ENCODE measurements at regions not wholly inside any gene's neighbourhood (a gene's known extent, or its start where the extent isn't known, plus 50 kb on each side); places are given as distances from the start of the nearest gene placed in this dataset.

DNA sequence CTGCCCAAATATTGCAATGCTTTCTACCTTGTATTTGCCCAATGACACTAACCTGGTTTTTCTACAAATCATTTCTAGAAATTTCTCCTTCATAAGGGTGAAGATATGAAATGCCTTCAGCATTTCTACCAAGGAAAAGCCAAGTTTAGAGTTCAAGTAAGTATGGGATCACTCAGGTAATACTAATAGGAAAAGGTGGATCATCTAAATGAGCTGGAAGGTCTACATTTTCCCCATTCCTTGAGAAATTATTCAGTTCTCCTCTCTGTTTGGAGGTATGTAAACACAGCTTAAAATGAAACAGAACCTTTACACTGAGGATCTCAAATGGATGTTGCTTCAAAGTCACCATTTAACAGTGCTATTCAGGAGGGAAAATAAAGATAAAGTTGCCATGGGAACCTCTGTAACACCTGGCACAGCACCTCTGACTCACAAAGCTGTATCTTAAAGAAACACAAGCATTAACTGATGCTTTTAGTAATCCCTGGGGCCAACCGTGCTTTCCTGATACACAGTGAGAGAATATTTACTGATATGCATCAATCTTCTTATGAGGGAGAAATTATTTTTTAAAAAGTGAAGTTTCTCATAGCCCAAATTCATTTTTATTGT, 161.3 kb downstream of the DRD1 start:
- no peak for DNase-seq

- no peak for DNase-seq
Observed at GRCh38 chr5:175281714-175282113, 162.3 kb downstream of the DRD1 start.

DNA sequence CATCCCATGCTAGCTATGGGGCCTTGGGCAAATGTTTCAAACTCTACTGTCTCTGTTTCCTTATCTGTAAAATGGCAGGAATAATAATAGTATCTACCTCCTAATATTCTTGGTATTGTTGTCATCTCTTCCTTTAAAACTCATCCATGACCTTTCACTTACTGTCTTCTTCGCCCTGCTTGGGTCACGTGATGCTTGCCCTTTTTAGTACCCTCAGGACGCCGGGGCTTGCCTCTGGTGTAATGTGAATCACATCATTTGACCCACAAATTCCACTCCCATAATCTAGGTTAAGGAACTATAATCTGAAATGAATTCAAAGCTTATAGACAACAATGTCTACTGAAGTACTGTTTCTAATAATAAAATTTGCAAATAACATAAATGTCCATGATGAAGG, 162.7 kb downstream of the DRD1 start:
- no peak for DNase-seq

- no peak for DNase-seq
Observed at GRCh38 chr5:175279506-175279905, 164.5 kb downstream of the DRD1 start.

DNA sequence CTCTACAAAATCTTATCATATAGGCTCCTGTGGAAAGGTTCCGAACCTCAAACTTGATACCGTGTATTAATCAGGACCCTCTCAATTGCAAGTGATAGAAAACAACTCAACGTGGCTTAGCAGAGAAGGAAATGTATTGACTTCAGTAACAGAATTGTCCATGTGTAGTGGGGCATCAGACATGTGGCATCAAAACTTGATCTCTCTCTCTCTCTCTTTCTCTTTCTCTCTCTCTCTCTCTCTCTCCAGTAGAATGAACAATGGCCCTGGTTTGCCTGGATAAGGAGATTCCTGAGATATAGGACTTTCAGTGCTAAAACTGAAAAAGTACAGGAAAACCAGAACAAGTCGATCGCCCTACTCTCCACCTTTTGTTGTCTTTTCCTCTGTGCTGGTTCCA, 168.2 kb downstream of the DRD1 start:
- DNase-seq, result no peak

DNA sequence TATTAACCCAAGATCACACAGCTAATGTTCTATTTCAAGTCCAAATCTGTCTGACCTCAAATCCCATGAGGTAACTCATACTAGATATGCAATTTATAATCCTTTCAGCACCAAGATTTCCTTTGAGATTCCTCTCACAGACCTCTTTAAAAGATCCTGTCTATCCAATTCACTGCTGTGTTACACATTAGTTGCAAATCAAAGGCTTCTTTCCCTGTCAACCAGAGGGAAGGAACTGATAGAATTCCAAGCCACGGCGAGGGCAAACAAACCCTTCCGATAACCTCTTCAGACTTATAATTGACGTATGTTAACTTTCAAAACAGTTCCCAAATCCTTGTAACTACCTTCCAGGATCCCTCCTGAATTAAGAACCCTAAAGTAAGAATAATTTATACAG, 168.9 kb downstream of the DRD1 start:
- DNase-seq, result no peak

DNA sequence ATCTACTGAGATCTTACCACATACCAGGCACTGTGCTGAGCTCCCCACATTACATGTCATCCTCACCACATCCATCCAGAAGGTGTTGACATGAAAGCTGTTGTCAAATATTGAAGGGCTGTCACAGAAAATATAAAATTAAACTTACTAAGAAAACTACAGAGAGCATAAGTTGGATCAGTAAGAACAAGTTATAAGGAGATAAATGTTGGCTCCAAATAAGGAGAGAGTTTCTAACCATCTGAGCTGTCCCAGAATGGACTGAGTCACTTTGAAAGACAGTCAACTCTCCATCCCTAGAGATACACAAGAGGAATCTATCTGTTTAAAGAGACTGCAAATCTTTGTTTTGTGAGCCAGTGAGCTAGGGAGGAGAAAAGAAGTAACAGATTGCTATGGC, 169.8 kb downstream of the DRD1 start:
- no peak for DNase-seq

DNA sequence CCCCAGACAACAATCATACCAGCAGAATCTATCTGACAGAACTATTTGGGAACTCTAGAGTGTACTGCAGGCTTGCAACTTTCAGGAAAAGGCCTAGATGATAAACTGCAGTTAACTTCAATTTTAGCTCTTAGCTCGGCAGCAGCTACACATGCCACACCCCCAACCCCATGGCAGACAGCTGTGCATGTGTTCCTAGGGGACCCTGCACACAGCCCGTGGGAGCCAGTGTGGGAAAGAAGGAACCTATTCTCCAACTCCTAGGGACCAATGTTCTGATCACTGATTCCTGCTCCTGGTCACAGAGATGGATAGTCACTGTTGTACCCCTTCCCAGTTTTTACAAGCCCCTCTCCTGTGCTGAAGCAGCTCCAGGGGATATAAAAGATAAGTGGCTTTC, 179.6 kb downstream of the DRD1 start:
- DNase-seq, result no peak

DNA sequence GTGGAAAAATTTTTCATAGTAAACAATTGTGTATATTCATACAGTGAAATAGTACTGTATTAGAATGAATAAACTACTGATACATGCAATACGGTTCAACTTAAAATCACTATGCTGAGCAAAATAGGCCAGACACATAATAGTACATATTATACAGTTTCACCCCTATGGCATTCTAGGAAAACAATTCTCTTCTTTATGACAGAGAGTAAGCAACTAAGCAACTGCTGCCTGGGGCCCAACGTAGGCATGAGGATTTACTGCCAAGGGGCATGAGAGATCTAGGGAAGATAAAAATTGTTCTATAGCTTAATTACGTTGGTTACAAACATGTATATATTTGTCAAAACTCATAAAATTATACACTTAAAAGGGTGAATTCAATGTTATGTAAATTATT, 180.2 kb downstream of the DRD1 start:
- DNase-seq, result no peak

DNA sequence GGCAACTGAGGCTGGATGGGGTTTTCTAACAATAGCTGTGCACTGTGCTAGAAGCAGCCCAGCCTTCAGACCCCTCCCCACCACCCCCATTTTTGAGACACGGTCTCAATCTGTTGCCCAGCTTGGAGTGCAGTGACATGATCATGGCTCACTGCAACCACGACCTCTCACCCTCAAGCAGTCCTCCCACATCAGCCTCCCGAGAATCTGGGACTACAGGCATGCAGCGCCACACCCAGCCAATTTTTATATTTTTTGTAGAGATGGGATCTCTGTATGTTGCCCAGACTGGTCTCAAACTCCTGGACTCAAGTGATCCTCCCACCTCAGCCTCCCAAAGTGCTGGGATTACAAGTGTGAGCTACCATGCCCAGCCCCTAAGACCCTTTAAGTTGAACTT, 182.5 kb downstream of the DRD1 start:
- no peak for DNase-seq

DNA sequence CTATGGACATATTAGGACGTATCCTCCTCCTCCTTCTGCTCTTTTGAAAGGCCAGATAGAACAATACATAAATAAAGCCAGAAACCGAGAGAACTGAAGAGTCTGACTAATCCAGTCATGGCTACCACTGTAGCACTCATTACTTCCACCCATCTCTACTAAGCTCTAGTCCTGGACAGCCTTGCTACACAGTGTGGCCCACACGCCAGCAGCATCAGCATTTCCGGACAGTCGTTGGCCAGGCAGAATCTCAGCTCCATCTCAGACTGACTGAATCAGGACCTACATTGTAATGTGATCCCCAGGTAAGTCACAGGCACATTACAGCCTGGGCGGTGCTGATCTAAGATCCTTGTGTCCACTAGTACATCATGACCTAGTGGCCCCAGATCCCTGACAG, 182.9 kb downstream of the DRD1 start:
- no peak for DNase-seq

- no peak for DNase-seq
Observed at GRCh38 chr5:175257847-175258194, 186.2 kb downstream of the DRD1 start.

DNA sequence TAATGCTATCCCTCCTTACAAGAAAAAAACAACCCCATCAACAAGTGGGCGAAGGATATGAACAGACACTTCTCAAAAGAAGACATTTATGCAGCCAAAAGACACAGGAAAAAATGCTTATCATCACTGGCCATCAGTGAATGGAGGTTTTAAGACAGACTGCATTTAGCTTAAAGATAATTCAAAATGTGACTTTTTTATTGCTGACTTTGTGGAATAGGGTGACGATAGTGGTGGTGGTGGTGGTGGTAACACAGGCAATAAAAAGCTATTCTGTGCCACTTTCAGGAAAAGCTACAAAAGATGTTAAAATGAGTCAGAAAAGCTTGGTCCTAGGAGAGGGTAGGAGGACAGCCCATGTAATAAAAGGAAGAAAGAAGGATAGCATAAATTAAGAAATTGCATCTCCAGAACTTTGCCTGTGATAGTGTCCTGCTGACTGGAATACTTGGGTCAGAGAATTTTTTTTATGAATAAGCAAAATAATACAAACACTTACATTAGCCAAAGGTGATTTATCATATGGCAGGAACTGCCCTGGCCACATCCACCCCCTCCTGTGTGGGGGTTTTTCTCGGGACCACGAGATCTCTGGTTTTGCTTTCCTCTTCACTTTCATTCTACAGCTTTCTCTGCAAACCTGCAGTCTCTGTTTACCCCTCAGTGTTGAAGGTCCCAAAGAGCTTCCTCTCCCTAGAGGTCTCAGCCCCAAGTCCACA, 186.7 kb downstream of the DRD1 start:
- DNase-seq, result no peak

GRCh38 chr5:175254155-175254554, 189.8 kb downstream of the DRD1 start:
- no peak for DNase-seq

- no peak for DNase-seq
Observed at GRCh38 chr5:175253597-175253996, 190.4 kb downstream of the DRD1 start.

GRCh38 chr5:175252234-175252805, 191.7 kb downstream of the DRD1 start:
- no peak for DNase-seq

- DNase-seq, result no peak
Observed at GRCh38 chr5:175250426-175250825, 193.6 kb downstream of the DRD1 start.

DNA sequence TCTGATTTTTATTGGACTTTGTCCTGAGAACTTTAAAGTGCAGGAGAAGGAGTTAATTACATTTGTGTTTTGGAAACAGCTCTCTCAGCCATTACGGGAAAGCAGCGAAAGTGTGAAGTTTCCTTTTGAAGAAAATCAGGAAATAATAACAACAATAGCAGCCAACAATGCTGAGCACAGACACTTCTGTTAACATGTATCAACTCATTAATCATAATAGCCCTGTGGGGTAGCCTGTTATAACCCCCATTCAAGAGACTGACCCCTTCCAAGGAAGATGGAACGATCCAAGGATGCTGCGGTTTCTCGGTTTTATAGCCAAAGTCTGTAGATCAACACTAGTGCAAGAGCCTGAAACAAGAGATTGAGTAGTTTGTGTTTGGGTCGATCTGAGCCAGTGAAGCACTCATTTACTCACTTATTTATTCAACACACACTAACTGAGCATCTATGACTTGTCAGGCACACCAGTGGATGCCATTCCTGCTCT, 195.5 kb downstream of the DRD1 start:
- DNase-seq, result no peak

DNA sequence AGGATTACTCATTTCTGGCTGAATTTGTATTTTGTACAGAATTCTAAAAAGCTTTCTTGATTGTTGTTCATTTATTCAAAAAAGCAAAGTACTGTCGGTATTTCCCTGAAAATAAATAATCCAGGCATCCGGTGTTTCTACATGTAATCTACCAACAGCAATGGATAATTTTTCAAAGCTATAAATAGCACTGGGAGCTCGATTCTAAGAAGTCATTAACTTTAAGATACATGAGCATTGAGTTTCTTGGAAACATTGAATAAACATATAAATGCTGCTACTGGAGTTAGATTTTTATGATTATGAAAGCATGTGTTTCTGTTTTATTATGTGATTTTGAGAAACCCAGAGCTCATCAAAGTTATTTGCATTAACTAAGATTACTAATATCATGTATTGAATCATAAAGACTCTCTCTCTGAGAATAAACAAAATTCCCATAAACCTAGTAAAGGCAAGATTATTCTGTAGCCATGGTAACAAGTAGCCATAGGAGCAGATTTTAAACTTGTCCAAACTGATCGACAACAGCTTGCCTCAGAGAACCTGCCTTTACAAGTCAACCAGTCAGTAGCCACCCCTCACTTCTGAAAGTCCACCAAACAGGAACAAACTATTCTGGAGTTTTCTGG, 197.0 kb downstream of the DRD1 start:
- DNase-seq, result no peak

GRCh38 chr5:175246242-175246888, 197.6 kb downstream of the DRD1 start:
- DNase-seq, result no peak

GRCh38 chr5:175243441-175243840, 200.5 kb downstream of the DRD1 start:
- no peak for DNase-seq

DNA sequence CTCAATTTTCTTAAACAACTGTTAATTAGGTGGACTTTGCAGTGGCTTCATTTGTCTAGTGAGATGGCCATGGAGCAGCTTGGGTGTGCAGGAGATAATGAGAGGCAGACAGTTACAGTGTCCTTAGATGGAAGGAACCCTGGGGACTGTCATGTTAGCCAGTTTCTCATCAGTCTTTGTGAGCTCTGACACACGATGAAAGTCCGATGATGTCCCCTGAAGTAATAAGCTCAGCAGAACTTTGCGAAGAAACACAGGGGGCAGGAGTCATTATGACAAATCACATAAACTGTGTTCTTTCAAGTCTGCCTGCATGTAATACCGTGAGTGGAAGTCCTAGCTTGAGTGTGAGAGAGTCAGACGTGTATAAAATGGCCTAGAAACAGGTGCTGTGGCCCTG, 201.8 kb downstream of the DRD1 start:
- no peak for DNase-seq

GRCh38 chr5:175238326-175238725, 205.7 kb downstream of the DRD1 start:
- DNase-seq, result no peak

GRCh38 chr5:175236176-175236575, 207.8 kb downstream of the DRD1 start:
- no peak for DNase-seq
